AG10803 (cell line): ENCODE measurements at regions not wholly inside any gene's neighbourhood (a gene's known extent, or its start where the extent isn't known, plus 50 kb on each side); places are given as distances from the start of the nearest gene placed in this dataset.

Source experiments
- DNase-seq: peaks from one replicate; pipeline ENCODE4 v3.0.0; 2010; ENCODE audit warnings: low read depth
- H3K4me3 ChIP-seq: 2 replicates; pipeline ENCODE4 v1.5.1; 2011; ENCODE audit warnings: mild to moderate bottlenecking, low read length, control low read depth
- TF ChIP-seq, protein P1 (sequence below): conservative IDR thresholded peaks from 2 replicates; pipeline ENCODE4 v1.5.1; 2011; ENCODE audit warnings: mild to moderate bottlenecking, low read length, control low read depth, inconsistent platforms

DNA sequence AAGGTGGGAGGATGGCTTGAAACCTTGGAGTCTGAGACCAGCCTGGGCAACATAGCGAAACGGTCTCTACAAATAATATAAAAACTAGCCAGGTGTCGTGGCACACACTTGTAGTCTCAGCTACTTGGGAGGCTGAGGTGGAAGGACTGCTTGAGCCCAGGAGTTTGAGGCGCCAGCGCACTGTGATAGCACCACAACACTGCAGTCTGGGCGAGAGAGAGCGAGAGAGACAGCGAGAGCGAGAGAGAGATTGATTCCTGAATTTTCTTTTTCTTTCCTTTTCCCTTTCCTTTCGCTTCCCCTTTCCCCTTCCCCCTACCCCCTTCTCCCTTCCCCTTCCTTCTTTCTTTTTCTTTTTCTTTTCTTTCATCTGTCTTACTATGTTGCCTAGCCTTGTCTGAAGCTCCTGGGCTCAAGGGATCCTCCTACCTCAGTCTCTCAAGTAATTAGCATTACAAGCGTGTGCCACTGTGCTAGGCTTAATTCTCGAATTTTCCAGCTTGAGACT lies 162.4 kb upstream of the ZBED5 start:
- TF ChIP-seq, protein P1, sequence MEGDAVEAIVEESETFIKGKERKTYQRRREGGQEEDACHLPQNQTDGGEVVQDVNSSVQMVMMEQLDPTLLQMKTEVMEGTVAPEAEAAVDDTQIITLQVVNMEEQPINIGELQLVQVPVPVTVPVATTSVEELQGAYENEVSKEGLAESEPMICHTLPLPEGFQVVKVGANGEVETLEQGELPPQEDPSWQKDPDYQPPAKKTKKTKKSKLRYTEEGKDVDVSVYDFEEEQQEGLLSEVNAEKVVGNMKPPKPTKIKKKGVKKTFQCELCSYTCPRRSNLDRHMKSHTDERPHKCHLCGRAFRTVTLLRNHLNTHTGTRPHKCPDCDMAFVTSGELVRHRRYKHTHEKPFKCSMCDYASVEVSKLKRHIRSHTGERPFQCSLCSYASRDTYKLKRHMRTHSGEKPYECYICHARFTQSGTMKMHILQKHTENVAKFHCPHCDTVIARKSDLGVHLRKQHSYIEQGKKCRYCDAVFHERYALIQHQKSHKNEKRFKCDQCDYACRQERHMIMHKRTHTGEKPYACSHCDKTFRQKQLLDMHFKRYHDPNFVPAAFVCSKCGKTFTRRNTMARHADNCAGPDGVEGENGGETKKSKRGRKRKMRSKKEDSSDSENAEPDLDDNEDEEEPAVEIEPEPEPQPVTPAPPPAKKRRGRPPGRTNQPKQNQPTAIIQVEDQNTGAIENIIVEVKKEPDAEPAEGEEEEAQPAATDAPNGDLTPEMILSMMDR = no peak
- H3K4me3 ChIP-seq = no peak overlapping the region
- no peak for DNase-seq

GRCh38 chr11:11016943-11017342 lies 159.1 kb upstream of the ZBED5 start:
- DNase-seq = no peak
- no peak overlapping the region for H3K4me3 ChIP-seq
- TF ChIP-seq, protein P1 = no peak

GRCh38 chr11:11016068-11016467 lies 158.2 kb upstream of the ZBED5 start:
- no peak overlapping the region for H3K4me3 ChIP-seq
- DNase-seq = no peak
- TF ChIP-seq, protein P1 = no peak

GRCh38 chr11:11011617-11012016 lies 153.8 kb upstream of the ZBED5 start:
- no peak overlapping the region for H3K4me3 ChIP-seq
- DNase-seq = no peak
- TF ChIP-seq, protein P1 = no peak

GRCh38 chr11:11010624-11011127 lies 152.8 kb upstream of the ZBED5 start:
- DNase-seq = peak; percentile 11
- H3K4me3 ChIP-seq = no peak overlapping the region

GRCh38 chr11:11009179-11009578 lies 151.3 kb upstream of the ZBED5 start:
- no peak for DNase-seq
- TF ChIP-seq, protein P1 = no peak
- H3K4me3 ChIP-seq = no peak overlapping the region

More at GRCh38 chr11:11010624-11011127, 152.8 kb upstream of the ZBED5 start:
- TF ChIP-seq, protein P1 = peak; percentile 45

DNA sequence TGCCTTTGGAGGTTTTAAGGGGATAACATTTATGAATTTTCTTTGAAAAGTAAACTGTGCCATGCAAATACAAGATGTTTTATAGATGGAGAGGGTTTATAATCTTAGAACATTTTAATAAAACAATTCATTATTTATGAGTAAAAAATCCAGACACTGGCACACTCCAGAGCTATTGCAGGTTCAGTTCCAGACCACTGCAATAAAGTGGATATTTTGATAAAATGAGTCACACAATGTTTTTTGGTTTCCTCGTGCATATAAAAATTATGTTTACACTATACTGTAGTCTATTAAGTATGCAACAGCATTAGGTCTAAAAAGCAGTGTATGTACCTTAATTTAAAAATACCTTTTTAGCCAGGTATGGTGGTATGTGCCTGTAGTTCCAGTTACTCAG lies 146.2 kb upstream of the ZBED5 start:
- TF ChIP-seq, protein P1 = no peak
- no peak overlapping the region for H3K4me3 ChIP-seq
- no peak for DNase-seq
